HG03460 (cell line): ENCODE measurements at regions not wholly inside any gene's neighbourhood (a gene's known extent, or its start where the extent isn't known, plus 50 kb on each side); places are given as distances from the start of the nearest gene placed in this dataset.

Experiments
- ATAC-seq: cut with Tn5 transposase; IDR thresholded peaks from one replicate; pipeline ENCODE4 v1.9.1; 2021; ENCODE audit not compliant: unreplicated experiment

DNA sequence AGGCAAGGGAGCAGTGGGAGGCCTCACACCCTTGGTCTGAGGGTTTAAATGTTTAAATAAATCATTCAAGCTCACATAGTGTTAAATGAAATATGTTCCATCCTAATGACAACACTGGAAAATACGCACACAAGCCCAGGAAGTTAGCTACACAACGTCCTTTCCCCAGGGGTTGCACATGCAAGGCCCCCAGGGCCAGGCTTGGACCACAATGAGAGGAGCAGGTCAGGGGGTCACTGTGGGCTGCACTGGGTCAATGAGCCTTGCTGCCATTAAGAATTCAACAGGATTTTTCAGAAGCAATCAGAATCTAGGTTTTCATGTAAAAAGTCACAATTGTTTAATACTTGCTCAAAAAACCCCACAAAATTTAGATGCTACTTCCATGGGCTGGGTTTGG, 64.9 kb upstream of the ADCY1 start:
- ATAC-seq, result no peak

DNA sequence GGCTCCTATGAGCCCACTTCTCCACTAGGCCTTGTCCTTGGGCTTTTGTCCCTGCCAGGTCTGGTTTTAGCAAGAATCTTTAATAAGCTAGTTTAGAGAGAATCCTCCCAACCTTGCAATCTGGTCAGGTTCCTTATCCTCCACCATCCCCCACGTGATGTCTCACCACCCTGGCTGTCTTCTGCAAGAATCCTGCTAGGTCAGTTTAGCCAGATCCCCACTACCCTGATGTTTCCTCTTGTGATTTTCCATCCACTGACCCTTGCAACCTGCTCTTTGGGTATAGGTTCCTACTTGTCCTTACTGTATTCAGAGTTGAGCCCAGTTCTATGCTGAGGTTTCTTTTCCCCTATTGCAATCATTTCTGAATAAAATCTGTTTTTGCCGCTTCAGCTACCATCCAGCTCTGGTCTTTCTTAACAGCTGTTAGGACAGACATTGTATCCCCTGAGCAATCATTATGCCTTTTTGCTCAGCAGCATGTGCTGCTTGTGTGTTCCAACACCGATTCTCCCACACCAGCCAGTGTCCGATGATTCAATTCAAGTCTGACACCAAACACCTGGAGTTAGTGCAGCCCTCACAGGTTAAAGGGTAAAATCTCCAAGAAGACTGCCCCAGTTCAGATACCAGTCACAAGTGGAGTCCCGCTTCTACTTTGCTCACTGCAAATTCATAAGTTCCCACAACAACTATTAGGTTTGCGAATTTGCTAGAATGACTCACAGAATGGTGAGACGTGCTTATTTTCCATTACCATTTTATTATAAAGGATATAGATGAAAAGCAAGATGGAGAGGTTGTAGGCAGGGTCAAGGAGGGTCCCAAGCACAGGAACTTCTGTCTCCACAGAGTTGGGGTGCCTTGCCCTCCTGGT, 62.2 kb upstream of the ADCY1 start:
- no peak for ATAC-seq

DNA sequence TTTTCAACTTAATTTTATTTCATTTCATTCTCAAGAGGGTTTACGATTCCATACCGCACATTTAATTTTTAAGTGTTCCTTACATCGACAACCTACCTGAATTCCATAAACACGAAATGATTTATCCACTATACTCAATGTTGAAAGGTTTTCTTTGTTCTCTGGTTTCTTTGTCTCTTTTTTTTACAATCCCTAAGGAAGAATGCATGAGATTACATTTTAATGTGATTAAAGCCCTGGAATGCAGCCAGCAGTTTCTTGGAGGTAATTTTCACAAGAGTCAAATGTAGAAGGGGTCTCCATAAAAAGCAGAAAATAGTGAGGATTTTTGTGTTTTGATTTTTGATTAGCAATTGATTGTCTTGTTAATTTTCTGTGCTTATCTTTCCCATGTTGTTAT, 59.2 kb upstream of the ADCY1 start:
- ATAC-seq, result no peak

DNA sequence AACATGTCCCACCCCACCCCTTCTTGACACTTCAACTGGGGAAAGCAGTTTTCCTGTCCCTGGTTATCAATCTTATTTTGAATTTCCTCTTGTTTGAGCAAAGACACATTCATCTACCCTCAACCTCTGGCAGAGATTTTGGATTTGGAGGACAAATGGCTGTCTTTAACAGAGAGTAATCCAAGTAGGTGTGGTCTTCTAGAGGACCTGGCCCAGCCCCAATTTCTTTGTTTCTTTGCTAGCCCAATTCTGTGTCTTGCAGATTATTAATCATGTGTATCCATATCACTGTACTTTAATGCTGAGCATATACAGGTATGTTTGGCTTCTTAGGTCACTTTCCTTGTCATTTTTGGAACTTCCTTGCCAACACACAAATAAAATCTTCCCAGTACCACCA, 58.8 kb upstream of the ADCY1 start:
- ATAC-seq, result no peak
